Colon (tissue), 2 donors: ENCODE measurements at regions not wholly inside any gene's neighbourhood (a gene's known extent, or its start where the extent isn't known, plus 50 kb on each side); places are given as distances from the start of the nearest gene placed in this dataset.

Source experiments
- FAIRE-seq: peaks from 2 replicates; lab custom pipeline; 2012; peaks lifted over from hg19 to GRCh38; lab: Jason Lieb, UNC
- donor health status: control.
- donor health status: control.

GRCh38 chr12:67590149-67590790 is 58.3 kb upstream of the DYRK2 start:
- no peak for FAIRE-seq

- no peak for FAIRE-seq
Measured at GRCh38 chr12:67592228-67593011, 56.1 kb upstream of the DYRK2 start.

GRCh38 chr12:67593041-67593440 is 55.5 kb upstream of the DYRK2 start:
- FAIRE-seq, result no peak

GRCh38 chr12:67593461-67594330 is 54.8 kb upstream of the DYRK2 start:
- no peak for FAIRE-seq

GRCh38 chr12:67594888-67595287 is 53.7 kb upstream of the DYRK2 start:
- FAIRE-seq, result no peak

- FAIRE-seq, result no peak
Measured at GRCh38 chr12:67595365-67595764, 53.2 kb upstream of the DYRK2 start.

GRCh38 chr12:67598598-67598997 is 49.9 kb upstream of the DYRK2 start:
- no peak for FAIRE-seq
